ENCODE measurements at regions not wholly inside any gene's neighbourhood (a gene's known extent, or its start where the extent isn't known, plus 50 kb on each side); places are given as distances from the start of the nearest gene placed in this dataset.

DNA sequence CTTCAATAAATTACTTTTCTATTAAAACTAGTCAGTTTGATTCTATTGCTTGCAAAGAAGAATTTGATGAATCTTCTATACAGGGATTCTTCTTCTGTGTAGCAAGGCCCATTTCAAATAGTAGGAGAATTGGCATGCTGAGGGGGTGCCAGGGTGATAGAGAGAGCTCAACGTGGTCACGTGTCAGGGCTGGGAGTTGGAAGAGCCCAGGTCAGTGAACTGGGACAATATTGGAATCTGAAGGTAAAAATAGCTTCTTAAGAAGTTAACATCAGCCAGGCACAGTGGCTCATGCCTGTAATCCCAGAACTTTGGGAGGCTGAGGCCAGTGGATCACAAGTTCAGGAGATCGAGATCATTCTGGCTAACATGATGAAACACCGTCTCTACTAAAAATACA lies 64.1 kb upstream of the TLE1 start:
- TF ChIP-seq POLR2A (IDR thresholded peaks at IDR 0.05) = no peak
- no peak for TF ChIP-seq CTCF (IDR thresholded peaks at IDR 0.05 in 8 of 11, conservative IDR thresholded peaks at IDR 0.05 in 3 of 11)
- TF ChIP-seq POLR2AphosphoS5 (IDR thresholded peaks at IDR 0.05) = no peak
